GM19025 (cell line): ENCODE measurements at regions not wholly inside any gene's neighbourhood (a gene's known extent, or its start where the extent isn't known, plus 50 kb on each side); places are given as distances from the start of the nearest gene placed in this dataset.

Experiments
- ATAC-seq: cut with Tn5 transposase; IDR thresholded peaks from one replicate; pipeline ENCODE4 v1.9.1; 2021; ENCODE audit warnings: mild to moderate bottlenecking, low read depth, moderate library complexity; ENCODE audit not compliant: unreplicated experiment

GRCh38 chr18:25729072-25729471 is 361.3 kb downstream of the SS18 start:
- no peak for ATAC-seq

- no peak for ATAC-seq
These were observed 363.0 kb downstream of the SS18 start for GRCh38 chr18:25727281-25727985.

GRCh38 chr18:25726298-25726697 is 364.1 kb downstream of the SS18 start:
- no peak for ATAC-seq

- ATAC-seq: no peak
These were observed 364.9 kb downstream of the SS18 start for GRCh38 chr18:25725501-25725900.

- no peak for ATAC-seq
These were observed 365.4 kb downstream of the SS18 start for GRCh38 chr18:25724997-25725396.

- ATAC-seq: no peak
These were observed 366.3 kb downstream of the SS18 start for GRCh38 chr18:25724121-25724520.

- no peak for ATAC-seq
These were observed 361.1 kb upstream of the ZNF521 start for GRCh38 chr18:25713103-25713502.

GRCh38 chr18:25710981-25711380 is 359.0 kb upstream of the ZNF521 start:
- no peak for ATAC-seq

GRCh38 chr18:25705650-25706049 is 353.7 kb upstream of the ZNF521 start:
- ATAC-seq: no peak

GRCh38 chr18:25704494-25704893 is 352.5 kb upstream of the ZNF521 start:
- no peak for ATAC-seq

- ATAC-seq: no peak
These were observed 352.1 kb upstream of the ZNF521 start for GRCh38 chr18:25704071-25704470.

GRCh38 chr18:25701821-25702220 is 349.9 kb upstream of the ZNF521 start:
- ATAC-seq: no peak

- no peak for ATAC-seq
These were observed 335.1 kb upstream of the ZNF521 start for GRCh38 chr18:25686960-25687500.

- ATAC-seq: no peak
These were observed 333.1 kb upstream of the ZNF521 start for GRCh38 chr18:25685088-25685487.

- no peak for ATAC-seq
These were observed 327.5 kb upstream of the ZNF521 start for GRCh38 chr18:25679491-25679890.

- ATAC-seq: no peak
These were observed 326.3 kb upstream of the ZNF521 start for GRCh38 chr18:25678221-25678620.

- ATAC-seq: no peak
These were observed 323.3 kb upstream of the ZNF521 start for GRCh38 chr18:25675123-25675850.

- ATAC-seq: no peak
These were observed 322.2 kb upstream of the ZNF521 start for GRCh38 chr18:25674183-25674582.

- ATAC-seq: no peak
These were observed 320.5 kb upstream of the ZNF521 start for GRCh38 chr18:25672490-25672889.

GRCh38 chr18:25669741-25670140 is 317.8 kb upstream of the ZNF521 start:
- ATAC-seq: no peak

GRCh38 chr18:25662272-25662671 is 310.3 kb upstream of the ZNF521 start:
- no peak for ATAC-seq

GRCh38 chr18:25661831-25662230 is 309.9 kb upstream of the ZNF521 start:
- no peak for ATAC-seq
